CD8-positive, alpha-beta memory T cell (primary cell): ENCODE measurements at regions not wholly inside any gene's neighbourhood (a gene's known extent, or its start where the extent isn't known, plus 50 kb on each side); places are given as distances from the start of the nearest gene placed in this dataset.
"Not testable (repeated sequence)": the region's sequence is repeated elsewhere in the genome, so short reads cannot be mapped to it uniquely, and the experiment has no call there.

Experiments
- CTCF ChIA-PET: fragments of 350-600 bp; sonication (Branson Sonifier 250); formaldehyde crosslinking; loops from one replicate; lab custom pipeline; 2021; ENCODE audit warnings: antibody characterized with exemption; lab: Charles Lee
- POLR2A ChIA-PET: fragments of 350-600 bp; sonication (Branson Sonifier 250); formaldehyde crosslinking; loops from one replicate; lab custom pipeline; 2021; ENCODE audit warnings: antibody characterized with exemption; lab: Charles Lee
- DNase-seq, 5 donors: peaks; one replicate each; pipeline versions ENCODE4 v3.0.0 to v3.0.0-alpha.2; 2020 to 2022; ENCODE audit warnings: mixed read lengths in 1 of 5
- H3K27ac ChIP-seq: one replicate; pipeline ENCODE4 v1.7.0; 2013; ENCODE audit warnings: low read depth, mild to moderate bottlenecking, low read length, moderate library complexity
- H3K27me3 ChIP-seq: 2 replicates; pipeline ENCODE4 v1.7.0; 2013; ENCODE audit warnings: low read length, mild to moderate bottlenecking; ENCODE audit not compliant: insufficient read depth, poor library complexity, severe bottlenecking
- H3K36me3 ChIP-seq: 2 replicates; pipeline ENCODE4 v1.7.0; 2013; ENCODE audit warnings: mild to moderate bottlenecking, low read length, moderate library complexity; ENCODE audit not compliant: insufficient read depth
- H3K4me1 ChIP-seq: 2 replicates; pipeline ENCODE4 v1.7.0; 2013; ENCODE audit warnings: mild to moderate bottlenecking, low read length, moderate library complexity; ENCODE audit not compliant: insufficient read depth
- H3K4me3 ChIP-seq: 2 replicates; pipeline ENCODE4 v1.7.0; 2013; ENCODE audit warnings: mild to moderate bottlenecking, low read length
- H3K9me3 ChIP-seq: 2 replicates; pipeline ENCODE4 v1.7.0; 2013; ENCODE audit warnings: mild to moderate bottlenecking, low read length
- H3K27ac Mint-ChIP-seq, 8 donors: one replicate each; pipeline ENCODE4 v1.8.0; 2020 to 2021; ENCODE audit warnings: mixed read lengths in 8 of 8, mild to moderate bottlenecking in 6 of 8, inconsistent platforms in 3 of 8, moderate library complexity in 3 of 8
- H3K27me3 Mint-ChIP-seq, 2 donors: one replicate each; pipeline ENCODE4 v1.8.0; 2020 to 2021; ENCODE audit warnings: mixed read lengths in 2 of 2, mild to moderate bottlenecking in 1 of 2, moderate library complexity in 1 of 2
- H3K36me3 Mint-ChIP-seq, 3 donors: one replicate each; pipeline ENCODE4 v1.8.0; 2020 to 2021; ENCODE audit warnings: mixed read lengths in 3 of 3, inconsistent platforms in 1 of 3, mild to moderate bottlenecking in 1 of 3
- H3K4me1 Mint-ChIP-seq, 3 donors: one replicate each; pipeline ENCODE4 v1.8.0; 2020 to 2021; ENCODE audit warnings: mixed read lengths in 3 of 3, inconsistent platforms in 1 of 3, mild to moderate bottlenecking in 1 of 3
- H3K4me3 Mint-ChIP-seq, 7 donors: one replicate each; pipeline ENCODE4 v1.8.0; 2020 to 2021; ENCODE audit warnings: mixed read lengths in 7 of 7, mild to moderate bottlenecking in 6 of 7, moderate library complexity in 4 of 7, inconsistent platforms in 2 of 7
- H3K9me3 Mint-ChIP-seq, 5 donors: one replicate each; pipeline ENCODE4 v1.8.0; 2020 to 2022; ENCODE audit warnings: mixed read lengths in 5 of 5, mild to moderate bottlenecking in 3 of 5, moderate library complexity in 2 of 5, inconsistent platforms in 1 of 5

DNA sequence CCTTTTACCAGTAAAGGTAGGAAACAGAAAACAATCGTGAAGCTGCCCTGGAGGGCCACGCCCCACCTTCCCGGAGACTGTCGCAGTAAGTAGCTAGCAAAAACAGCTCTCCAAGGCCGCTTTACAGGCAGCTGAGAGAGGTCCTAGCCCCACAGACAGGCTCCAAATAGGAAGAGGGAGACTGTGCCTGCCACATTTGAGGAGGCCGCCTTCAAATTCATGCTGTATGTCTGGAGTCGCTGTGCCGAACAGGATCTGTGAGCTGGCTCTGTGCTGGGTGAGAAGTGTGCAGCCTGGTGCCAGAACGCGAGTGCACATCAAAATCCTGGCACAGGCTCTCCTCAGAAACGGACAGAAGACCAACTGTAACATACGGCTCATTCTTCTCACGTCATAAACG is 582.2 kb downstream of the CETN3 start:
- Histone ChIP-seq H3K36me3 (no peaks in the 10 kb centered on the region), H3K27me3 (no peaks in the 10 kb centered on the region), H3K4me3 (no peak overlapping the region), H3K4me1 (no peaks in the 10 kb centered on the region), H3K9me3 (no peaks in the 10 kb centered on the region), H3K27ac (no peak overlapping the region)
- H3K27ac Mint-ChIP-seq: no peak overlapping the region
- H3K4me3 Mint-ChIP-seq: no peak overlapping the region
- ChIA-PET CTCF (no interaction called here), POLR2A (no interaction called here)
- no peak for DNase-seq
- H3K36me3 Mint-ChIP-seq: no peaks in the 10 kb centered on the region
- H3K27me3 Mint-ChIP-seq: no peaks in the 10 kb centered on the region
- no peaks in the 10 kb centered on the region for H3K4me1 Mint-ChIP-seq
- peaks cover 2 to 8% (median 4%) of the 10 kb centered on the region in 5 donors for H3K9me3 Mint-ChIP-seq

DNA sequence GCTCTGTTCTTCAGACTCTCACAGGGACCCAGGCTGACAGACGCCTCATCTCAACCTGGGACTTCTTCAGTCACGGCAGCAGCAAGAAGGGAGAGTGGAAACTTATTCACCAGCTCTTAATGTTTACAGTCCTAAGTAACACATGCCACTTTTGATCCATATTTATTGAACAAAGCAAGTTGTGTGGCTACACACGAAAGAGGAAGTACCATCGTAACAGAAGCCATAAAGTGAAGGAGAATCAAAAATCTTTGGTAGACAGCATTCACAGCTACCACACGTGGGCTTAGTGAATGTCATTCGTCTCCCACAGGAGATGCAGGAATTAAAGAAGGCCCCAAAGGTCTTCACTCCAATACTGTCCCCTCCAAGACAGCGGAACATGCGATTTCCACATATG is 582.6 kb downstream of the CETN3 start:
- no peaks in the 10 kb centered on the region for H3K27me3 ChIP-seq
- no peaks in the 10 kb centered on the region for H3K27me3 Mint-ChIP-seq
- ChIA-PET POLR2A (no interaction called here), CTCF (no interaction called here)
- H3K27ac Mint-ChIP-seq: no peak overlapping the region
- H3K27ac ChIP-seq: no peak overlapping the region
- H3K36me3 Mint-ChIP-seq: no peaks in the 10 kb centered on the region
- no peaks in the 10 kb centered on the region for H3K4me1 Mint-ChIP-seq
- H3K9me3 Mint-ChIP-seq: peaks cover 2 to 7% (median 4%) of the 10 kb centered on the region in 5 donors
- no peak overlapping the region for H3K4me3 Mint-ChIP-seq
- H3K9me3 ChIP-seq: no peaks in the 10 kb centered on the region
- no peaks in the 10 kb centered on the region for H3K36me3 ChIP-seq
- DNase-seq: no peak
- H3K4me3 ChIP-seq: no peak overlapping the region
- no peaks in the 10 kb centered on the region for H3K4me1 ChIP-seq

GRCh38 chr5:89823046-89823445 is 586.5 kb downstream of the CETN3 start:
- Mint-ChIP-seq H3K36me3 (no peaks in the 10 kb centered on the region), H3K27ac (no peak overlapping the region), H3K9me3 (peaks cover 0 to 7% (median 5%) of the 10 kb centered on the region in 5 donors), H3K27me3 (no peaks in the 10 kb centered on the region), H3K4me1 (no peaks in the 10 kb centered on the region), H3K4me3 (no peak overlapping the region)
- Histone ChIP-seq H3K27ac (no peak overlapping the region), H3K4me1 (no peaks in the 10 kb centered on the region), H3K36me3 (no peaks in the 10 kb centered on the region), H3K4me3 (no peak overlapping the region), H3K27me3 (no peaks in the 10 kb centered on the region), H3K9me3 (no peaks in the 10 kb centered on the region)
- DNase-seq: no peak
- CTCF ChIA-PET: no interaction called here
- POLR2A ChIA-PET: no interaction called here

DNA sequence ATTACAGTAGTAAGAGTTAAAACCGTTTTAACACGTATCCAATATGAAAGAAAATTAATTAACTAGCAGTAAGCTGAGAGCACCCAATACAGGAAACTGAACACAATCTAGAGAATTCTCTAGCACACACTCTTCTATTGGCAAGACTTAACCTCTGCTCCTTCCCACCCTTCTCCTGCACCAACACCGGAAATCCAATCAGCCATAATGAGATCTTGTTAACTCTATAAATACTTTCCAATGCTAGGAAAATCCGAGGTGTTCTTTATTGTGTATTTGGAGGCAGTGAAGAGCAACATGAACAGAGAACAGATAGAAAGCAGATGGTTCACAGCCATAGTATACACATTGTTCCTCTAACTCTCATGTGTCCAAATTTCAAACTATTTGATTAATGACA is 591.7 kb downstream of the CETN3 start:
- H3K9me3 ChIP-seq: no peaks in the 10 kb centered on the region
- H3K4me1 ChIP-seq: no peaks in the 10 kb centered on the region
- Mint-ChIP-seq H3K4me3 (no peak overlapping the region), H3K27ac (no peak overlapping the region), H3K9me3 (peaks cover 0 to 10% (median 0%) of the 10 kb centered on the region in 5 donors), H3K36me3 (no peaks in the 10 kb centered on the region), H3K4me1 (no peaks in the 10 kb centered on the region), H3K27me3 (peaks cover 0 to 1% of the 10 kb centered on the region in 2 donors)
- DNase-seq: no peak
- no peaks in the 10 kb centered on the region for H3K36me3 ChIP-seq
- H3K27ac ChIP-seq: no peak overlapping the region
- H3K4me3 ChIP-seq: no peak overlapping the region
- H3K27me3 ChIP-seq: no peaks in the 10 kb centered on the region
- POLR2A ChIA-PET: no interaction called here
- CTCF ChIA-PET: no interaction called here

GRCh38 chr5:89816038-89816437 is 593.5 kb downstream of the CETN3 start:
- Mint-ChIP-seq H3K36me3 (no peaks in the 10 kb centered on the region), H3K4me3 (no peak overlapping the region), H3K4me1 (no peaks in the 10 kb centered on the region), H3K9me3 (peaks cover 0 to 15% (median 0%) of the 10 kb centered on the region in 5 donors), H3K27me3 (peaks cover 0 to 1% of the 10 kb centered on the region in 2 donors), H3K27ac (no peak overlapping the region)
- Histone ChIP-seq H3K4me3 (no peak overlapping the region), H3K27me3 (no peaks in the 10 kb centered on the region), H3K4me1 (no peaks in the 10 kb centered on the region), H3K9me3 (no peaks in the 10 kb centered on the region), H3K36me3 (no peaks in the 10 kb centered on the region), H3K27ac (no peak overlapping the region)
- DNase-seq: no peak
- POLR2A ChIA-PET: no interaction called here
- CTCF ChIA-PET: no interaction called here

DNA sequence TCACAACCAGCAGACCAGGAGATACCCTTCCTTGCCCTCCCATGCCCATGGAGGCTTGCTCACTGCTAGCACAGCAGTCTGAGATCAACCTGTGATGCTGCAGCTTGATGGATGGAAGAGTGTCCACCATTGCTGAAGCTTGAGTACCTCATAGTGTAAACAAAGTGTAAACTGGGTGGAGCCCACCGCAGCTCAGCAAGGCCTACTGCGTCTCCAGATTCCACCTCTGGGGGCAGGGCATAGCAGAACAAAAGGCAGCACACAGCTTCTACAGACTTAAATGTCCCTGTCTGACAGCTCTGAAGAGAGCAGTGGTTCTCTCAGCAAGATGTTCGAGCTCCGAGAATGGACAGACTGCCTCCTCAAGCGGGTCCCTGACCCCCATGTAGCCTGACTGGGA is 608.8 kb downstream of the CETN3 start:
- H3K36me3 ChIP-seq, DNase-seq, CTCF ChIA-PET, H3K27me3 ChIP-seq, H3K4me3 ChIP-seq, H3K36me3 Mint-ChIP-seq, H3K27me3 Mint-ChIP-seq, H3K9me3 ChIP-seq, H3K27ac Mint-ChIP-seq, H3K4me3 Mint-ChIP-seq, H3K4me1 ChIP-seq, H3K27ac ChIP-seq, POLR2A ChIA-PET, H3K4me1 Mint-ChIP-seq: not testable (repeated sequence)
- peaks cover 5 to 20% (median 8%) of the 10 kb centered on the region in 5 donors for H3K9me3 Mint-ChIP-seq

GRCh38 chr5:89794504-89794903 is 615.1 kb downstream of the CETN3 start:
- H3K36me3 Mint-ChIP-seq, H3K27ac Mint-ChIP-seq, DNase-seq, H3K9me3 ChIP-seq, H3K27me3 ChIP-seq, CTCF ChIA-PET, H3K4me1 ChIP-seq, H3K27me3 Mint-ChIP-seq, H3K9me3 Mint-ChIP-seq, H3K27ac ChIP-seq, POLR2A ChIA-PET, H3K4me3 ChIP-seq, H3K4me1 Mint-ChIP-seq, H3K36me3 ChIP-seq, H3K4me3 Mint-ChIP-seq: not testable (repeated sequence)

- POLR2A ChIA-PET, H3K27me3 Mint-ChIP-seq, H3K4me3 ChIP-seq, H3K27ac ChIP-seq, H3K4me1 Mint-ChIP-seq, H3K36me3 ChIP-seq, H3K36me3 Mint-ChIP-seq, H3K4me3 Mint-ChIP-seq, H3K9me3 ChIP-seq, CTCF ChIA-PET, H3K27ac Mint-ChIP-seq, DNase-seq, H3K4me1 ChIP-seq, H3K27me3 ChIP-seq: not testable (repeated sequence)
- H3K9me3 Mint-ChIP-seq: peaks cover 4 to 47% (median 26%) of the 10 kb centered on the region in 5 donors
Measured at GRCh38 chr5:89779734-89780133, 629.8 kb downstream of the CETN3 start.

DNA sequence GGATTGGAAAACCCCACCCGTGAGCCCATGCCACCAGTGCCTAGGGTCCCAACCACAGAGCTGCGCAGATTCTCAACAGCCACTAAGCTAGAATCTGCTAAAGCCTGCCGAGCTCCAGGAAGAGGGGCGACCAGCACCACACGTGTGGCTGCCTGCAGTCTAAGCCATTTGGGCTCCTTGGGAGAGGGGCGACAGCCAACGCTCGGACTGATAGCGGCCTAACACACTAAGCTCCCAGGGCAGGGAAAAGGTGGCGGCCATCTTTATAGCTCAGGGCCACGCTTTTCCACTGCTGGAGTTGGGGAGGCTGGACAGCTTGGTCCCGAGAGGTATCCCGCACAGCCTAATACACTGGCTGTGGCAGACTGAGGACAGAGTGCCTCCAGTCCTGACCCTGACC is 631.8 kb downstream of the CETN3 start:
- no peaks in the 10 kb centered on the region for H3K4me1 Mint-ChIP-seq
- POLR2A ChIA-PET: no interaction called here
- Histone ChIP-seq H3K27ac (no peak overlapping the region), H3K4me1 (no peaks in the 10 kb centered on the region), H3K4me3 (no peak overlapping the region), H3K27me3 (no peaks in the 10 kb centered on the region), H3K36me3 (no peaks in the 10 kb centered on the region), H3K9me3 (no peaks in the 10 kb centered on the region)
- H3K27me3 Mint-ChIP-seq: peaks cover 0 to 1% of the 10 kb centered on the region in 2 donors
- no peaks in the 10 kb centered on the region for H3K36me3 Mint-ChIP-seq
- CTCF ChIA-PET: no interaction called here
- no peak overlapping the region for H3K4me3 Mint-ChIP-seq
- no peak for DNase-seq
- H3K9me3 Mint-ChIP-seq: peaks cover 4 to 48% (median 26%) of the 10 kb centered on the region in 5 donors
- H3K27ac Mint-ChIP-seq: no peak overlapping the region
